WTC11 (cell line): ENCODE measurements at regions not wholly inside any gene's neighbourhood (a gene's known extent, or its start where the extent isn't known, plus 50 kb on each side); places are given as distances from the start of the nearest gene placed in this dataset.

Source experiments
- ATAC-seq: fragments of 200-7000 bp; cut with Tn5 transposase; 2 replicates; pipeline ENCODE4 v1.10.0; 2021; ENCODE audit warnings: mild to moderate bottlenecking, moderate library complexity
- CTCF ChIA-PET: fragments of 300-600 bp; sonication (Branson Sonifier 250); formaldehyde crosslinking; loops from one replicate; lab custom pipeline; 2021; ENCODE audit warnings: antibody characterized with exemption; lab: Charles Lee
- POLR2A ChIA-PET: fragments of 350-600 bp; sonication (Branson Sonifier 250); formaldehyde crosslinking; loops from one replicate; lab custom pipeline; 2021; ENCODE audit warnings: antibody characterized with exemption; lab: Charles Lee
- DNase-seq: peaks from one replicate; pipeline ENCODE4 v3.0.0; 2021; ENCODE audit warnings: low spot score
- H3K27ac Mint-ChIP-seq: 2 replicates; pipeline ENCODE4 v1.8.0; 2021; ENCODE audit warnings: mixed read lengths
- H3K27me3 Mint-ChIP-seq: 2 replicates; pipeline ENCODE4 v1.8.0; 2021; ENCODE audit warnings: low read depth, mild to moderate bottlenecking, moderate library complexity, mixed read lengths
- H3K36me3 Mint-ChIP-seq: 2 replicates; pipeline ENCODE4 v1.8.0; 2021; ENCODE audit warnings: mixed read lengths
- H3K4me1 Mint-ChIP-seq: 2 replicates; pipeline ENCODE4 v1.8.0; 2022; ENCODE audit warnings: mixed read lengths
- H3K4me3 Mint-ChIP-seq: 2 replicates; pipeline ENCODE4 v1.8.0; 2021; ENCODE audit warnings: mild to moderate bottlenecking, moderate library complexity, mixed read lengths
- H3K9me3 Mint-ChIP-seq: 2 replicates; pipeline ENCODE4 v1.8.0; 2021; ENCODE audit warnings: mixed read lengths
- ATF1 ChIP-seq: sonication (generic); formaldehyde crosslinking; IDR thresholded peaks from 2 replicates; pipeline ENCODE4 v1.8.1; 2023; ENCODE audit warnings: mild to moderate bottlenecking, moderate library complexity, missing genetic modification reagents
- FOXJ3 ChIP-seq: sonication (generic); formaldehyde crosslinking; IDR thresholded peaks from 2 replicates; pipeline ENCODE4 v1.9.0; 2021; ENCODE audit warnings: missing genetic modification reagents, mild to moderate bottlenecking, borderline replicate concordance
- GRHL2 ChIP-seq: fragments of 250-450 bp; sonication (Bioruptor Pico); IDR thresholded peaks from 2 replicates; pipeline ENCODE4 v1.8.0; 2022; ENCODE audit warnings: mild to moderate bottlenecking, moderate library complexity; ENCODE audit not compliant: insufficient replicate concordance, severe bottlenecking
- NFE2L1 ChIP-seq: sonication (generic); formaldehyde crosslinking; IDR thresholded peaks from 2 replicates; pipeline ENCODE4 v1.8.1; 2023; ENCODE audit warnings: missing genetic modification reagents
- PRRX2 ChIP-seq: fragments of 250-450 bp; sonication (Bioruptor Pico); IDR thresholded peaks from 2 replicates; pipeline ENCODE4 v1.8.0; 2021; ENCODE audit warnings: mild to moderate bottlenecking
- RORB ChIP-seq: fragments of 250-450 bp; sonication (Bioruptor Pico); IDR thresholded peaks from 2 replicates; pipeline ENCODE4 v1.9.0; 2021; ENCODE audit warnings: mild to moderate bottlenecking
- SMAD3 ChIP-seq: sonication (generic); formaldehyde crosslinking; IDR thresholded peaks from 2 replicates; pipeline ENCODE4 v1.8.0; 2022; ENCODE audit warnings: missing genetic modification reagents, mild to moderate bottlenecking, borderline replicate concordance
- SMAD4 ChIP-seq: sonication (generic); formaldehyde crosslinking; IDR thresholded peaks from 2 replicates; pipeline ENCODE4 v1.8.0; 2022; ENCODE audit warnings: mild to moderate bottlenecking, missing genetic modification reagents
- SOX15 ChIP-seq: fragments of 250-450 bp; sonication (Bioruptor Pico); IDR thresholded peaks from 2 replicates; pipeline ENCODE4 v1.9.0; 2021; ENCODE audit warnings: mild to moderate bottlenecking
- TEAD1 ChIP-seq: sonication (generic); formaldehyde crosslinking; IDR thresholded peaks from 2 replicates; pipeline ENCODE4 v1.8.0; 2022; ENCODE audit warnings: mild to moderate bottlenecking, missing genetic modification reagents
- ZNF121 ChIP-seq: sonication (generic); formaldehyde crosslinking; IDR thresholded peaks from 2 replicates; pipeline ENCODE4 v1.8.0; 2023; ENCODE audit warnings: missing genetic modification reagents
- TF ChIP-seq, protein P1 (sequence below): fragments of 250-450 bp; sonication (Bioruptor Pico); IDR thresholded peaks from 2 replicates; pipeline ENCODE4 v1.9.0; 2021; ENCODE audit warnings: mild to moderate bottlenecking
- TF ChIP-seq, protein P2 (sequence below): sonication (generic); formaldehyde crosslinking; IDR thresholded peaks from 2 replicates; pipeline ENCODE4 v1.8.1; 2023; ENCODE audit warnings: mild to moderate bottlenecking, moderate library complexity, missing genetic modification reagents
- TF ChIP-seq, protein P3 (sequence below): sonication (generic); formaldehyde crosslinking; IDR thresholded peaks from 2 replicates; pipeline ENCODE4 v1.8.1; 2022; ENCODE audit warnings: mild to moderate bottlenecking, moderate library complexity, missing genetic modification reagents
- TF ChIP-seq, protein P4 (sequence below): fragments of 250-450 bp; sonication (Bioruptor Pico); IDR thresholded peaks from 2 replicates; pipeline ENCODE4 v1.9.0; 2021; ENCODE audit warnings: mild to moderate bottlenecking, borderline replicate concordance
- TF ChIP-seq, protein P5 (sequence below): sonication (generic); formaldehyde crosslinking; IDR thresholded peaks from 2 replicates; pipeline ENCODE4 v1.8.0; 2022; ENCODE audit warnings: missing genetic modification reagents
- TF ChIP-seq, protein P6 (sequence below): sonication (generic); formaldehyde crosslinking; IDR thresholded peaks from 2 replicates; pipeline ENCODE4 v1.8.1; 2022; ENCODE audit warnings: missing genetic modification reagents, borderline replicate concordance
- TF ChIP-seq, protein P7 (sequence below): sonication (generic); formaldehyde crosslinking; IDR thresholded peaks from 2 replicates; pipeline ENCODE4 v1.8.0; 2023; ENCODE audit warnings: mild to moderate bottlenecking, missing genetic modification reagents

DNA sequence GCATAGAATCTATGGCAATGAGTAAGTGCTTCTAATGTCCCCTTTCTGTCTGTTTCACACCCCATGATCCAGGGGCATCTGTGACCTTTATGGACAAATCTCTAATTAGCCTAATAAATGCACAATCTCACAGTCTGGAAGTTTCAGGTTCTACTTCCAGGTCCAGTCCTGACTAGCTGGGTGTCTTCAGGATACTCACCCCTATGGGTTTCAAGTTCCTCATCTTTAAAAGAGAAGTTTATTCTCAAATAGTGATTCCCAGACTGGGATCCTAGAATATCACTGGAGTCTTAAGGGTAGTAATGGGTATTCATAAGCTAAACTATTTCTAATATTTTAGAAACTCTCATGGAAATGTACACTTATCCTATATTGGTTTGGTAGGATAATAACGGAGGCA is 77.2 kb upstream of the ABCA1 start:
- Mint-ChIP-seq H3K36me3 (no peaks in the 10 kb centered on the region), H3K4me1 (no peaks in the 10 kb centered on the region), H3K4me3 (no peak overlapping the region), H3K27me3 (no peaks in the 10 kb centered on the region), H3K9me3 (no peaks in the 10 kb centered on the region), H3K27ac (no peak overlapping the region)
- POLR2A ChIA-PET = no interaction called here
- DNase-seq = no peak
- no peak for ATAC-seq
- CTCF ChIA-PET = no interaction called here
- TF ChIP-seq TEAD1 = no peak
- TF ChIP-seq, all 79 proteins: peak for 0

DNA sequence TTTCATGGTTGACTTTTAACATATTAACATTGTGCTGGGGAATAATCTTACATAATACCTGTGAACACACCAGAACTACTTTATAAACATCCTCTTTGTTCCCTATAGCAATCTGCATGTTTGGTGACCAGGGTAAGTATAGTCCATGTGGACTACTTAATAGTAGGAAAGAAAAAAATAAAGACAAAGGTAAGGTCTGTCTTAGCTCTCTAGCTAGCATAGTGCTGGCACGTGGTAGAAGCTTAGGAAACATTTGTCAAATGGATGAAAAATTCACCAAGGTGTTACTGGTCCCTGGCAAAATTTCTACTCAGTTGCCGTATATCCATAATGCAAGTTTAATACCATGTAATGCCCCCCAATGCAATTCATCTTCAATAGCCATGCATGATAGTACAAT is 78.6 kb upstream of the ABCA1 start:
- ChIA-PET CTCF (interaction anchor here (0.8 kb wide), 1 partner anchor 21 kb away, joined by 3 read pairs; no protein-coding TSS in a partner anchor), POLR2A (no interaction called here)
- DNase-seq = no peak
- H3K36me3 Mint-ChIP-seq = no peaks in the 10 kb centered on the region
- H3K27ac Mint-ChIP-seq = no peak overlapping the region
- no peak overlapping the region for H3K4me3 Mint-ChIP-seq
- ATAC-seq = no peak
- no peaks in the 10 kb centered on the region for H3K4me1 Mint-ChIP-seq
- no peaks in the 10 kb centered on the region for H3K27me3 Mint-ChIP-seq
- no peaks in the 10 kb centered on the region for H3K9me3 Mint-ChIP-seq
- no peak for TF ChIP-seq GRHL2 (CRISPR knock-in tag)
- no peak for TF ChIP-seq SOX15 (CRISPR knock-in tag)
- TF ChIP-seq, protein P1, sequence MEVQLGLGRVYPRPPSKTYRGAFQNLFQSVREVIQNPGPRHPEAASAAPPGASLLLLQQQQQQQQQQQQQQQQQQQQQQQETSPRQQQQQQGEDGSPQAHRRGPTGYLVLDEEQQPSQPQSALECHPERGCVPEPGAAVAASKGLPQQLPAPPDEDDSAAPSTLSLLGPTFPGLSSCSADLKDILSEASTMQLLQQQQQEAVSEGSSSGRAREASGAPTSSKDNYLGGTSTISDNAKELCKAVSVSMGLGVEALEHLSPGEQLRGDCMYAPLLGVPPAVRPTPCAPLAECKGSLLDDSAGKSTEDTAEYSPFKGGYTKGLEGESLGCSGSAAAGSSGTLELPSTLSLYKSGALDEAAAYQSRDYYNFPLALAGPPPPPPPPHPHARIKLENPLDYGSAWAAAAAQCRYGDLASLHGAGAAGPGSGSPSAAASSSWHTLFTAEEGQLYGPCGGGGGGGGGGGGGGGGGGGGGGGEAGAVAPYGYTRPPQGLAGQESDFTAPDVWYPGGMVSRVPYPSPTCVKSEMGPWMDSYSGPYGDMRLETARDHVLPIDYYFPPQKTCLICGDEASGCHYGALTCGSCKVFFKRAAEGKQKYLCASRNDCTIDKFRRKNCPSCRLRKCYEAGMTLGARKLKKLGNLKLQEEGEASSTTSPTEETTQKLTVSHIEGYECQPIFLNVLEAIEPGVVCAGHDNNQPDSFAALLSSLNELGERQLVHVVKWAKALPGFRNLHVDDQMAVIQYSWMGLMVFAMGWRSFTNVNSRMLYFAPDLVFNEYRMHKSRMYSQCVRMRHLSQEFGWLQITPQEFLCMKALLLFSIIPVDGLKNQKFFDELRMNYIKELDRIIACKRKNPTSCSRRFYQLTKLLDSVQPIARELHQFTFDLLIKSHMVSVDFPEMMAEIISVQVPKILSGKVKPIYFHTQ = no peak
- TF ChIP-seq, protein P2, sequence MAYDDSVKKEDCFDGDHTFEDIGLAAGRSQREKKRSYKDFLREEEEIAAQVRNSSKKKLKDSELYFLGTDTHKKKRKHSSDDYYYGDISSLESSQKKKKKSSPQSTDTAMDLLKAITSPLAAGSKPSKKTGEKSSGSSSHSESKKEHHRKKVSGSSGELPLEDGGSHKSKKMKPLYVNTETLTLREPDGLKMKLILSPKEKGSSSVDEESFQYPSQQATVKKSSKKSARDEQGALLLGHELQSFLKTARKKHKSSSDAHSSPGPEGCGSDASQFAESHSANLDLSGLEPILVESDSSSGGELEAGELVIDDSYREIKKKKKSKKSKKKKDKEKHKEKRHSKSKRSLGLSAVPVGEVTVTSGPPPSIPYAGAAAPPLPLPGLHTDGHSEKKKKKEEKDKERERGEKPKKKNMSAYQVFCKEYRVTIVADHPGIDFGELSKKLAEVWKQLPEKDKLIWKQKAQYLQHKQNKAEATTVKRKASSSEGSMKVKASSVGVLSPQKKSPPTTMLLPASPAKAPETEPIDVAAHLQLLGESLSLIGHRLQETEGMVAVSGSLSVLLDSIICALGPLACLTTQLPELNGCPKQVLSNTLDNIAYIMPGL (CRISPR knock-in tag) = no peak
- TF ChIP-seq SMAD4 (CRISPR knock-in tag) = no peak
- TF ChIP-seq, protein P3, sequence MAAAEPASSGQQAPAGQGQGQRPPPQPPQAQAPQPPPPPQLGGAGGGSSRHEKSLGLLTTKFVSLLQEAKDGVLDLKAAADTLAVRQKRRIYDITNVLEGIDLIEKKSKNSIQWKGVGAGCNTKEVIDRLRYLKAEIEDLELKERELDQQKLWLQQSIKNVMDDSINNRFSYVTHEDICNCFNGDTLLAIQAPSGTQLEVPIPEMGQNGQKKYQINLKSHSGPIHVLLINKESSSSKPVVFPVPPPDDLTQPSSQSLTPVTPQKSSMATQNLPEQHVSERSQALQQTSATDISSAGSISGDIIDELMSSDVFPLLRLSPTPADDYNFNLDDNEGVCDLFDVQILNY = no peak
- no peak for TF ChIP-seq RORB (CRISPR knock-in tag)
- TF ChIP-seq, protein P4, sequence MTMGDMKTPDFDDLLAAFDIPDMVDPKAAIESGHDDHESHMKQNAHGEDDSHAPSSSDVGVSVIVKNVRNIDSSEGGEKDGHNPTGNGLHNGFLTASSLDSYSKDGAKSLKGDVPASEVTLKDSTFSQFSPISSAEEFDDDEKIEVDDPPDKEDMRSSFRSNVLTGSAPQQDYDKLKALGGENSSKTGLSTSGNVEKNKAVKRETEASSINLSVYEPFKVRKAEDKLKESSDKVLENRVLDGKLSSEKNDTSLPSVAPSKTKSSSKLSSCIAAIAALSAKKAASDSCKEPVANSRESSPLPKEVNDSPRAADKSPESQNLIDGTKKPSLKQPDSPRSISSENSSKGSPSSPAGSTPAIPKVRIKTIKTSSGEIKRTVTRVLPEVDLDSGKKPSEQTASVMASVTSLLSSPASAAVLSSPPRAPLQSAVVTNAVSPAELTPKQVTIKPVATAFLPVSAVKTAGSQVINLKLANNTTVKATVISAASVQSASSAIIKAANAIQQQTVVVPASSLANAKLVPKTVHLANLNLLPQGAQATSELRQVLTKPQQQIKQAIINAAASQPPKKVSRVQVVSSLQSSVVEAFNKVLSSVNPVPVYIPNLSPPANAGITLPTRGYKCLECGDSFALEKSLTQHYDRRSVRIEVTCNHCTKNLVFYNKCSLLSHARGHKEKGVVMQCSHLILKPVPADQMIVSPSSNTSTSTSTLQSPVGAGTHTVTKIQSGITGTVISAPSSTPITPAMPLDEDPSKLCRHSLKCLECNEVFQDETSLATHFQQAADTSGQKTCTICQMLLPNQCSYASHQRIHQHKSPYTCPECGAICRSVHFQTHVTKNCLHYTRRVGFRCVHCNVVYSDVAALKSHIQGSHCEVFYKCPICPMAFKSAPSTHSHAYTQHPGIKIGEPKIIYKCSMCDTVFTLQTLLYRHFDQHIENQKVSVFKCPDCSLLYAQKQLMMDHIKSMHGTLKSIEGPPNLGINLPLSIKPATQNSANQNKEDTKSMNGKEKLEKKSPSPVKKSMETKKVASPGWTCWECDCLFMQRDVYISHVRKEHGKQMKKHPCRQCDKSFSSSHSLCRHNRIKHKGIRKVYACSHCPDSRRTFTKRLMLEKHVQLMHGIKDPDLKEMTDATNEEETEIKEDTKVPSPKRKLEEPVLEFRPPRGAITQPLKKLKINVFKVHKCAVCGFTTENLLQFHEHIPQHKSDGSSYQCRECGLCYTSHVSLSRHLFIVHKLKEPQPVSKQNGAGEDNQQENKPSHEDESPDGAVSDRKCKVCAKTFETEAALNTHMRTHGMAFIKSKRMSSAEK (CRISPR knock-in tag) = no peak
- TF ChIP-seq, protein P5, sequence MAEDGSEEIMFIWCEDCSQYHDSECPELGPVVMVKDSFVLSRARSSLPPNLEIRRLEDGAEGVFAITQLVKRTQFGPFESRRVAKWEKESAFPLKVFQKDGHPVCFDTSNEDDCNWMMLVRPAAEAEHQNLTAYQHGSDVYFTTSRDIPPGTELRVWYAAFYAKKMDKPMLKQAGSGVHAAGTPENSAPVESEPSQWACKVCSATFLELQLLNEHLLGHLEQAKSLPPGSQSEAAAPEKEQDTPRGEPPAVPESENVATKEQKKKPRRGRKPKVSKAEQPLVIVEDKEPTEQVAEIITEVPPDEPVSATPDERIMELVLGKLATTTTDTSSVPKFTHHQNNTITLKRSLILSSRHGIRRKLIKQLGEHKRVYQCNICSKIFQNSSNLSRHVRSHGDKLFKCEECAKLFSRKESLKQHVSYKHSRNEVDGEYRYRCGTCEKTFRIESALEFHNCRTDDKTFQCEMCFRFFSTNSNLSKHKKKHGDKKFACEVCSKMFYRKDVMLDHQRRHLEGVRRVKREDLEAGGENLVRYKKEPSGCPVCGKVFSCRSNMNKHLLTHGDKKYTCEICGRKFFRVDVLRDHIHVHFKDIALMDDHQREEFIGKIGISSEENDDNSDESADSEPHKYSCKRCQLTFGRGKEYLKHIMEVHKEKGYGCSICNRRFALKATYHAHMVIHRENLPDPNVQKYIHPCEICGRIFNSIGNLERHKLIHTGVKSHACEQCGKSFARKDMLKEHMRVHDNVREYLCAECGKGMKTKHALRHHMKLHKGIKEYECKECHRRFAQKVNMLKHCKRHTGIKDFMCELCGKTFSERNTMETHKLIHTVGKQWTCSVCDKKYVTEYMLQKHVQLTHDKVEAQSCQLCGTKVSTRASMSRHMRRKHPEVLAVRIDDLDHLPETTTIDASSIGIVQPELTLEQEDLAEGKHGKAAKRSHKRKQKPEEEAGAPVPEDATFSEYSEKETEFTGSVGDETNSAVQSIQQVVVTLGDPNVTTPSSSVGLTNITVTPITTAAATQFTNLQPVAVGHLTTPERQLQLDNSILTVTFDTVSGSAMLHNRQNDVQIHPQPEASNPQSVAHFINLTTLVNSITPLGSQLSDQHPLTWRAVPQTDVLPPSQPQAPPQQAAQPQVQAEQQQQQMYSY (CRISPR knock-in tag) = no peak
- no peak for TF ChIP-seq FOXJ3 (CRISPR knock-in tag)
- TF ChIP-seq NFE2L1 (CRISPR knock-in tag) = no peak
- TF ChIP-seq, protein P6, sequence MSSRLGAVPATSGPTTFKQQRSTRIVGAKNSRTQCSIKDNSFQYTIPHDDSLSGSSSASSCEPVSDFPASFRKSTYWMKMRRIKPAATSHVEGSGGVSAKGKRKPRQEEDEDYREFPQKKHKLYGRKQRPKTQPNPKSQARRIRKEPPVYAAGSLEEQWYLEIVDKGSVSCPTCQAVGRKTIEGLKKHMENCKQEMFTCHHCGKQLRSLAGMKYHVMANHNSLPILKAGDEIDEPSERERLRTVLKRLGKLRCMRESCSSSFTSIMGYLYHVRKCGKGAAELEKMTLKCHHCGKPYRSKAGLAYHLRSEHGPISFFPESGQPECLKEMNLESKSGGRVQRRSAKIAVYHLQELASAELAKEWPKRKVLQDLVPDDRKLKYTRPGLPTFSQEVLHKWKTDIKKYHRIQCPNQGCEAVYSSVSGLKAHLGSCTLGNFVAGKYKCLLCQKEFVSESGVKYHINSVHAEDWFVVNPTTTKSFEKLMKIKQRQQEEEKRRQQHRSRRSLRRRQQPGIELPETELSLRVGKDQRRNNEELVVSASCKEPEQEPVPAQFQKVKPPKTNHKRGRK (CRISPR knock-in tag) = no peak
- TF ChIP-seq ZNF121 (CRISPR knock-in tag) = no peak
- TF ChIP-seq SMAD3 (CRISPR knock-in tag) = no peak
- TF ChIP-seq ATF1 = no peak
- TF ChIP-seq PRRX2 (CRISPR knock-in tag) = no peak
- TF ChIP-seq, protein P7, sequence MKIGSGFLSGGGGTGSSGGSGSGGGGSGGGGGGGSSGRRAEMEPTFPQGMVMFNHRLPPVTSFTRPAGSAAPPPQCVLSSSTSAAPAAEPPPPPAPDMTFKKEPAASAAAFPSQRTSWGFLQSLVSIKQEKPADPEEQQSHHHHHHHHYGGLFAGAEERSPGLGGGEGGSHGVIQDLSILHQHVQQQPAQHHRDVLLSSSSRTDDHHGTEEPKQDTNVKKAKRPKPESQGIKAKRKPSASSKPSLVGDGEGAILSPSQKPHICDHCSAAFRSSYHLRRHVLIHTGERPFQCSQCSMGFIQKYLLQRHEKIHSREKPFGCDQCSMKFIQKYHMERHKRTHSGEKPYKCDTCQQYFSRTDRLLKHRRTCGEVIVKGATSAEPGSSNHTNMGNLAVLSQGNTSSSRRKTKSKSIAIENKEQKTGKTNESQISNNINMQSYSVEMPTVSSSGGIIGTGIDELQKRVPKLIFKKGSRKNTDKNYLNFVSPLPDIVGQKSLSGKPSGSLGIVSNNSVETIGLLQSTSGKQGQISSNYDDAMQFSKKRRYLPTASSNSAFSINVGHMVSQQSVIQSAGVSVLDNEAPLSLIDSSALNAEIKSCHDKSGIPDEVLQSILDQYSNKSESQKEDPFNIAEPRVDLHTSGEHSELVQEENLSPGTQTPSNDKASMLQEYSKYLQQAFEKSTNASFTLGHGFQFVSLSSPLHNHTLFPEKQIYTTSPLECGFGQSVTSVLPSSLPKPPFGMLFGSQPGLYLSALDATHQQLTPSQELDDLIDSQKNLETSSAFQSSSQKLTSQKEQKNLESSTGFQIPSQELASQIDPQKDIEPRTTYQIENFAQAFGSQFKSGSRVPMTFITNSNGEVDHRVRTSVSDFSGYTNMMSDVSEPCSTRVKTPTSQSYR (CRISPR knock-in tag) = no peak
